ENCODE measurements at regions not wholly inside any gene's neighbourhood (a gene's known extent, or its start where the extent isn't known, plus 50 kb on each side); places are given as distances from the start of the nearest gene placed in this dataset.
"Not testable (repeated sequence)": the region's sequence is repeated elsewhere in the genome, so short reads cannot be mapped to it uniquely, and the experiment has no call there.

GRCh38 chr9:102714184-102714583 lies 280.9 kb upstream of the CYLC2 start:
- no peak for DNase-seq

DNA sequence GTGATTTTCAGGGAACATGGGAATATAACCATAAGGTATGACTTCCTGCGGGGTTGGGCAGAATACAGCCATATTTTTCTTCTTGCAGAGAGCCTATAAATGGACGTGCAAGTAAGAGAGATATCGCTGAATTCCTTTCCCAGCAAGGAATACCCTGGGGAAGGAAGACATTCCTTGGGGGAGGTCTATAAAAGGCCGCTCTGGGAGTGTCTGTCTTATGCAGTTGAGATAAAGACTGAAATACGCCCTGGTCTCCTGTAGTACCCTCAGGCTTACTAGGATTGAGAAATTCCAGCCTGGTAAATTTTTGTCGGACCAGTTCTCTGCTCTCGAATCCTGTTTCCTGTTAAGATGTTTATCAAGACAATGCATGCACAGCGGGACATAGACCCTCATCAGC lies 282.2 kb upstream of the CYLC2 start:
- DNase-seq: not testable (repeated sequence)

GRCh38 chr9:102700936-102701335 lies 294.2 kb upstream of the CYLC2 start:
- DNase-seq: no peak

DNA sequence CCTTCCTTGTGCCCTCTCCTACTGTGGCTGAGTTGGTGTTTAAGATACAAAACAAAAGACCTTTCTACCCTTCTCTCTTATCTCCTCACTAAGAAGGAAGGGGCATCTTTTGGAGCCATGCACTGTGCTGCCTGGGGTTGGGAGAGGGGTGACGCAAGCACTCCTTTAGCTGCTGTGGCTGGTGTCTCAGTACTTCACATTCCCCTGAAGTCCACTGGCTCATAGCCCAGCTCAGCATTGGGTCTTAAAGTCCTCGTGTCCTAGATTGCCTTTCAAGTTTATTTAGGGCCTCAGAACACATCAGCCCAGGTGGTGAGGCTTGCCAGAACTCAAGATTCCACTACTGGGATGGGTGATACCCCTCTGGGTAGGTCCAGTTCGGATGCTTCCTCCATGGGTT lies 325.9 kb upstream of the CYLC2 start:
- no peak for DNase-seq

DNA sequence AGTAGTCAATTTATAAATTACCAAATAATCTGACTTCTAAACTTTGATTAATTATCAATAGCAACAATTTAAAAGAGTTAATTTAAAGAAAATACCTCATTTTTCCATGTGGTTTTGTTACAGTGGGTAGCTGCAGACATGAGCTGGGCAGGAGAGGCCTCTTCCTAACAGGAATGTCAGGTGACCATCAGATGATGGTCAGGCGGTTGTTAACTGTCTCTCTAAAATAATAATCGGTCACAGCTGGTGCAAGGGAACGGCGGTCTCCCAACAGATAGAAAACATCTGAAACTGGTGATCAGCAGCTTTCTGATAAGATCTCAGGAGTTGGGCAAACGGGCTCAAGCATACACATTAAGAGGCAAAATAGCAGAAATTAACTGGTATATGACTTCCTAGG lies 342.7 kb upstream of the CYLC2 start:
- DNase-seq: no peak

- DNase-seq: no peak
Measured at GRCh38 chr9:102650896-102651295, 344.2 kb upstream of the CYLC2 start.

- no peak for DNase-seq
Measured at GRCh38 chr9:102642651-102643050, 352.5 kb upstream of the CYLC2 start.

- no peak for DNase-seq
Measured at GRCh38 chr9:102631559-102631958, 363.6 kb upstream of the CYLC2 start.

- DNase-seq: no peak
Measured at GRCh38 chr9:102609461-102609860, 385.7 kb upstream of the CYLC2 start.

DNA sequence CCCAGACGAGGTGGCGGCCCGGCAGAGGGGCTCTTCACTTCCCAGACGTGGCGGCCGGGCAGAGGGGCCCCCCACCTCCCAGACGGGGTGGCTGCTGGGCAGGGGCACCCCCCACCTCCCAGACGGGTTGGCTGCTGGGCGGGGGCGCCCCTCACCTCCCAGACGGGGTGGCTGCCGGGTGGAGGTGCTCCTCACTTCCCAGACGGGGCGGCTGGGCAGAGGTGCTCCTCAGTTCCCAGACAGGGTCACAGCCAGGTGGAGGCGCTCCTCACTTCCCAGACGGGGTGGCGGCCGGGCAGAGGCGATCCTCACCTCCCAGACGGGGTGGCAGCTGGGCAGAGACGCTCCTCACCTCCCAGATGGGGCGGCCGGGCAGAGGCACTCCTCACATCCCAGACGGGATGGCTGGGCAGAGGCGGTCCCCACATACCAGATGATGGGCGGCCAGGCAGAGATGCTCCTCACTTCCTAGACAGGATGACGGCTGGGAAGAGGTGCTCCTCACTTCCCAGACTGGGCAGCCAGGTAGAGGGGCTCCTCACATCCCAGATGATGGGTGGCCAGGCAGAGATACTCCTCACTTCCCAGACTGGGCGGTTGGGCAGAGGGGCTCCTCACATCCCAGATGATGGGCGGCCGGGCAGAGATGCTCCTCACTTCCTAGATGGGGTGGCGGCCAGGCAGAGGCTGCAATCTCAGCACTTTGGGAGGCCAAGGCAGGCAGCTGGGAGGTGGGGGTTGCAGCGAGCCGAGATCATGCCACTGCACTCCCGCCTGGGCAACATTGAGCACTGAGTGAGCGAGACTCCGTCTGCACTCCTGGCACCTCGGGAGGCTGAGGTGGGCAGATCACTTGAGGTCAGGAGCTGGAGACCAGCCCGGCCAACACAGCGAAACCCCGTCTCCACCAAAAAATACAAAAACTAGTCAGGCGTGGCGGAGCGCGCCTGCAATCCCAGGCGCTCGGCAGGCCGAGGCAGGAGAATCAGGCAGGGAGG lies 391.6 kb upstream of the CYLC2 start:
- not testable (repeated sequence) for DNase-seq

- DNase-seq: no peak
Measured at GRCh38 chr9:102594241-102594640, 400.9 kb upstream of the CYLC2 start.

DNA sequence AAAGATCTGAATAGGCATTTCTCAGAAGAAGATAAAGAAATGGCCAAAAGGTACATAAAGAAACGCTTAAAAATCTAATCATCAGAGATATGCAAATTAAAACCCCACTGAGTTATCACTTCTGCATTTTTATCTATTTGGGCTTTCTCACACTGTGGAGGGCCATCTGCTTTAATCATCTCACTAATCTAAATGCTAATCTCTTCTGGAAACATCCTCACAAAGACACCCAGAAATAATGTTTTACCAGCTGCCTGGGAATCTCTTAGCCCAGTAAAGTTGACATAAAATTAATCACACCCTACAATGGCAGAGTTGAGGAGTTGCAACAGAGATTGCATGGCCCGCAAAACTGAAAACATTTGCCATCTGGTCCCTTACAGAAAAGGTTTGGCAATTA lies 407.9 kb upstream of the CYLC2 start:
- DNase-seq: no peak

DNA sequence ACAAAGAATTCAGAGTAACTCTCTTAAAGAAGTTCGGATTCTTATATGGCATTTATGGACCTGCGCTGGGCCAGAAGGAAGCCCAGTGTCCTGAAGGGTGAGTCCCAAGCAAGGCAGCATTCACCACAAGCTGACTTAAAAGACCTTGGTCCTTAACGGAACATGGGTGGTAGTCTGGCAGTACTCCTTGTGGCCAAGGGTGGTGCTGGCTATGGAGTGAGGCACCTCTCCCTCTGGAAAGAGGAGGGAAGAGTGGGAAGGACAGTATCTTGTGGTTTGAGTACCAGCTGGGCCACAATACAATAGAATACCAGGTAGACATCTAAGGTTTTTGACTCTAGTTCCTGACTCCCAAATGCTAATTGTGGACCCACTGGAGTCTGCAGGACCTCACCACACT lies 425.7 kb upstream of the CYLC2 start:
- DNase-seq: no peak

- DNase-seq: no peak
Measured at GRCh38 chr9:102551346-102551745, 443.8 kb upstream of the CYLC2 start.

GRCh38 chr9:102550886-102551285 lies 444.2 kb upstream of the CYLC2 start:
- DNase-seq: no peak

GRCh38 chr9:102550266-102550665 lies 444.9 kb upstream of the CYLC2 start:
- DNase-seq: no peak

DNA sequence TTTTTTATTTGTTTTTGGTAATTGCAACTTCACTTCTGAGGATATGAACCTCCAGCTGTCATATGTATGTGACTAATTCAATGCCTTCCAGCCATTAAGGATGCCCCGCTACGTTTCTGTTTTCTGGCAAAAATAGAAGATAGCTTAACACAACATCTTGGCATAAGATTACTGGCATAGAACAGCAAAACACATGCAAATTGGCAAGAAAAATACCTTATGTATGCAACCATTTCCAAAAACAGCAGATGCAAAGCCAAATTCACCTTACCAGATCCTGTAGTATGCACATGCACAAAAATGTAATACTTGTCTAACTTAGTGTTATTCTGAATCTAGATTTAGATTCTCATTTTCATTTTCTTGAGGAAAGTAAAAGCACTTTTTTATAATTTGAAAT lies 461.1 kb upstream of the CYLC2 start:
- no peak for DNase-seq

GRCh38 chr9:102521097-102521755 lies 473.9 kb upstream of the CYLC2 start:
- DNase-seq: no peak

- no peak for DNase-seq
Measured at GRCh38 chr9:102519423-102519822, 475.7 kb upstream of the CYLC2 start.

GRCh38 chr9:102518324-102518723 lies 476.8 kb upstream of the CYLC2 start:
- no peak for DNase-seq

GRCh38 chr9:102514541-102514940 lies 480.6 kb upstream of the CYLC2 start:
- no peak for DNase-seq

- no peak for DNase-seq
Measured at GRCh38 chr9:102507044-102507687, 488.0 kb upstream of the CYLC2 start.

DNA sequence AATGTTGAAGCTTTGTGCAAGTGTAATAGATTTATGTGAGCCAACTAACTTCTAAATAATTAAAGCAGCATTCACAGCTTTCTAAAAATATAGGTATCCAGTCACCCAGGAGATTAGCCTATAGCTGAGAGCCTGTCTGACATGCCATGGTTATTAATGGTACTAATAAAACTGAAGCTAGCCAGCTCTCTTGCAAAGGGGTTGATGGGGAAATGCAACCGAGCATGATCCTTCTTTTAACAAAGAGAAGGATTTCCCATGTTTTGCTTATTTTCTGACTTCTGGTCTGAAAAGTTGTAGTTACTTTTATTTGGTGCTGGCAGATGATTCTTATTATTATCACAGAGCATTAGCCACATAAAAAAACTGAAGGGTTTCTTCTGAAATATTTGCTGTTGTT lies 488.7 kb upstream of the CYLC2 start:
- DNase-seq: no peak

DNA sequence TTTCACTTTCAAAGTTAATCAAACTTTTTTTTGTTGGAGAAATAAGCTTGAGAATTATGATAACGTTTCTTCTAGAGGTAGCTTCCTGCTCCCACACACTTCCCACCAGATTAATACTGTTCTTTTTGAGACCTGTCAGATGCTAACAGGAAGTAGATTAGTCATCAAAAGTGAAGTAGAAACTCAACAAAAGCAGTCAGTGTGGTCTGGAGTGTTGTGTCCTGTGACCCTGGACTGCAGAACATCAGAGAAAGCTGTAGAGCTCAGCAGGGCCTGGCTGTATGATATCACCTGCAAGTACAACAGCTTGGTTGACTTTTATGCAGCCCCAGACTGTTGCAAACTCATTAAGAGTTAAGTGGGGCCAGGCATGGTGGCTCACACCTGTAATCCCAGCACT lies 495.7 kb upstream of the CYLC2 start:
- DNase-seq: no peak

All from NCI-H2107 (cell line).